ENCODE measurements at regions not wholly inside any gene's neighbourhood (a gene's known extent, or its start where the extent isn't known, plus 50 kb on each side); places are given as distances from the start of the nearest gene placed in this dataset.

DNA sequence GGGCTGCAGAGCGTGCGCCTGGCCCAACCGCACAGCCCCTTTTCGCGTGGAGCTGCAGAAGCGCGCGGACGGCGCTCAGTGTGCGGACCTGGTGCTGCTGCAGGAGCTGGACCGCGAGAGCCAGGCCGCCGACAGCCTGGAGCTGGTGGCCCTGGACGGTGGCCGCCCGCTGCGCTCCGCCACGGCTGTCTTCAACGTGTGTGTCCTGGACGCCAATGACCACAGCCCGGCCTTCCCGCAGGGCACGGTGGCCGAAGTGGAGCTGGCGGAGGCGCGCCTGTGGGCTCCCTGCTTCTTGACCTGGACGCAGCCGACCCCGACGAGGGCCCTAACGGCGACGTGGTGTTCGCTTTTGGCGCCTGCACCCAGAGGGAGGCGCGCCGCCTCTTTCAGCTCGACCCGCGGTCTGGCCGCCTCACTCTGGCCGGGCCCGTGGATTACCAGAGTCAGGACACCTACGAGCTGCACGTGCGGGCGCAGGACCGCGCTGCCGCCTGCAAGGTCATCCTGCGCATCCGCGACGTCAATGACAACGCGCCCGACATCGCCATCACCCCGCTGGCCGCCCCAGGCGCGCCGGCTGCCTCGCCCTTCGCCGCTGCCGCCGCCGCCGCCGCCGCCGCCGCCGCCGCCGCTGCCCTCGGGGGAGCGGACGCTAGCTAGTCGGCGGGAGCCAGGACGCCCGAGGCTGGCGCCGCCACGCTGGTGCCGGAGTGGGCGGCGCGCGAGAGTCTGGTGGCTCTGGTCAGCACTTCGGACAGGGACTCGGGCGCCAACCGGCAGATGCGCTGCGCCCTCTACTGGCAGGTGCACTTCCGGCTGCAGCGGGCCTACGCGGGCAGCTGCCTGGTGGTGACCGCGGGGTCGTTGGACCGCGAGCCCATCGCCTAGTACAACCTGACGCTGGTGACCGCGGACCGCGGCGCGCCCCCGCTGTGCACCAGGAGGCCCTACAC lies 172.2 kb downstream of the OLFM4 start:
- no peak overlapping the region for H3K4me3 ChIP-seq (ENCODE audit: low read depth, low read length)

DNA sequence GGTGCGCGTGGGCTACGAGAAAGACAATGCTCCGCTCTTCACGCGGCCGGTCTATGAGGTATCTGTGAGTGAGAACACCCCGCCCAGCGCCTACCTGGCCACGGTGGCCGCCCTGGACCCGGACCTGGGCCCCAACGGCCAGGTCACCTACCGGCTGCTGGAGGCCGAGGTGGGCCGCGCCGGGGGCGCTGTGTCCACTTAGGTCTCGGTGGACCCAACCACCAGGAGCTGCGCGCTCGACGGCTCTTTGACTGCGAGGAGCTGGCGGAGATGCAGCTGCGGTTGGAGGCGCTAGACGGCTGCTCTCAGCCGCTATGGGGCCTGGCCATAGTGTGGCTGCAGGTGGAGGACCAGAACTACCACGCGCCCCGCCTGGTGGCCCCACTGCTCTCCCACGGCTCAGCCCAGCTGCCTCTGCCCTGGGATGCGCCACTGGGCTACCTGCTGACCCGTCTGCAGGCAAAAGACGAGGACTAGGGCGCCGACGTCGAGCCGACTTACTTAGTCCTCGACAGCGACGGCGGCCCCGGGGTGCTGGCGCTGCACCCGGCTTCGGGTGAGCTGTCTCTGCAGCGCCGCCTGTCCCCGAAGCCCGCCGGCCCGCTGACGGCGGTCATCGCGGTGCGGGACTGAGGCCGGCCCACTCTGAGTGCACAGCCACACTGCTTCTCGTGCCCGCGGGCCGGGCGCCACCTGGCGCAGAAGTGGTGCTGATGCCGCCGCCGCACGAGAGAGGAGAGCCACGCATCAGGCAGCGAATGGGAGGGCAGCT lies 173.0 kb downstream of the OLFM4 start:
- no peaks in the 10 kb centered on the region for H3K27me3 ChIP-seq (ENCODE audit: control insufficient read depth, insufficient read depth, low read length)
- H3K4me1 ChIP-seq = no peaks in the 10 kb centered on the region
- H3K9me3 ChIP-seq (ENCODE audit: control insufficient read depth, low read length) = no peaks in the 10 kb centered on the region
- no peaks in the 10 kb centered on the region for H3K36me3 ChIP-seq (ENCODE audit: control insufficient read depth, insufficient read depth, low read length)
- H3K4me3 ChIP-seq (ENCODE audit: low read depth, low read length) = no peak overlapping the region
- no peak overlapping the region for H3K27ac ChIP-seq
- TF ChIP-seq, protein P1, sequence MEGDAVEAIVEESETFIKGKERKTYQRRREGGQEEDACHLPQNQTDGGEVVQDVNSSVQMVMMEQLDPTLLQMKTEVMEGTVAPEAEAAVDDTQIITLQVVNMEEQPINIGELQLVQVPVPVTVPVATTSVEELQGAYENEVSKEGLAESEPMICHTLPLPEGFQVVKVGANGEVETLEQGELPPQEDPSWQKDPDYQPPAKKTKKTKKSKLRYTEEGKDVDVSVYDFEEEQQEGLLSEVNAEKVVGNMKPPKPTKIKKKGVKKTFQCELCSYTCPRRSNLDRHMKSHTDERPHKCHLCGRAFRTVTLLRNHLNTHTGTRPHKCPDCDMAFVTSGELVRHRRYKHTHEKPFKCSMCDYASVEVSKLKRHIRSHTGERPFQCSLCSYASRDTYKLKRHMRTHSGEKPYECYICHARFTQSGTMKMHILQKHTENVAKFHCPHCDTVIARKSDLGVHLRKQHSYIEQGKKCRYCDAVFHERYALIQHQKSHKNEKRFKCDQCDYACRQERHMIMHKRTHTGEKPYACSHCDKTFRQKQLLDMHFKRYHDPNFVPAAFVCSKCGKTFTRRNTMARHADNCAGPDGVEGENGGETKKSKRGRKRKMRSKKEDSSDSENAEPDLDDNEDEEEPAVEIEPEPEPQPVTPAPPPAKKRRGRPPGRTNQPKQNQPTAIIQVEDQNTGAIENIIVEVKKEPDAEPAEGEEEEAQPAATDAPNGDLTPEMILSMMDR (IDR thresholded peaks at IDR 0.05) = no peak
- H2AFZ ChIP-seq = no peak overlapping the region
- no peak overlapping the region for H3K4me2 ChIP-seq (ENCODE audit: low read length)
- H3K79me2 ChIP-seq = no peaks in the 10 kb centered on the region
- H3K9ac ChIP-seq = no peak overlapping the region

More for the DNA sequence above, 172.2 kb downstream of the OLFM4 start:
- TF ChIP-seq, protein P1 (IDR thresholded peaks at IDR 0.05) = peak; percentile 12
- Histone ChIP-seq H2AFZ (no peak overlapping the region), H3K79me2 (no peaks in the 10 kb centered on the region), H3K4me2 (ENCODE audit: low read length) (no peak overlapping the region), H3K4me1 (no peaks in the 10 kb centered on the region), H3K36me3 (ENCODE audit: control insufficient read depth, insufficient read depth, low read length) (no peaks in the 10 kb centered on the region), H3K9ac (no peak overlapping the region), H3K27me3 (ENCODE audit: control insufficient read depth, insufficient read depth, low read length) (no peaks in the 10 kb centered on the region), H3K27ac (no peak overlapping the region), H3K9me3 (ENCODE audit: control insufficient read depth, low read length) (no peaks in the 10 kb centered on the region)

DNA sequence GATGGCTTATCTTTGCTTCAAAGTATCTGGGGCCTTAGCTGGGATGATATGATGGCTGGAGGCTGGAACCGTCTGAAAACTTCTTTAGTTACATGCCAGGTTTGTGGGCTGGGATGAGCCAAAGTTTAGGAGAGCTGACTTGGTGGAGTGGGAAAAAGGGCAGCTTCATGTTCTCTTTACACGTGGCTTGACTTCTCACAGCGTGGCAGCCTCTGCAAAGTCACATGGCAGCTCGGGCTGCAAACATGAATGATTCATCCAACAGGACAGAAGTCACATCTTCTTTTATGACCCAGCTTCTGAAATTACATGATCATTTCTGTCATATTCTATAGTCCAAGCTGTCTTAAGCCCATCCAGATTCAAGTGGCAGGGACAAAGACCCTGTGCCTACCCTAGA lies 176.0 kb downstream of the OLFM4 start:
- TF ChIP-seq, protein P1 (IDR thresholded peaks at IDR 0.05) = no peak

DNA sequence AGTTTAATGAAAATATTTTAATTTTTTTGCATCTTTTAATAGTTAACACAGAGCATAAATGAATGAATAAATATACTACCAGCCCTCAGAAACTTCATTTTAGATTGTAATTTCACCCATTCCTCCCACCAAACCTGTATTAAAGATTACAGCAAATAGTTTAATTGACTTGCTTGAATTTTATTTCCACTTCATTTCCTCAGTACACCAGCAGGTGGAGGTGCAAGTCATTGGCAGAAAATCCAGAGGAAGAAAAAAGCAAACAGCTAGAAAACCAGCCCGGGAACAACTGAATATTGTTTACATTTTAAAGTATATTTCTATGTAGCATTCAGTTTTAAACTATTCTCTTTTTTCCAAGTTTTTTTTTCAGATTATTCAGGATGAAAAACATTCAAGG lies 177.8 kb downstream of the OLFM4 start:
- H3K79me2 ChIP-seq = no peaks in the 10 kb centered on the region
- no peak overlapping the region for H3K9ac ChIP-seq
- no peak overlapping the region for H3K27ac ChIP-seq
- no peak overlapping the region for H2AFZ ChIP-seq
- no peak overlapping the region for H3K4me3 ChIP-seq (ENCODE audit: low read depth, low read length)
- no peaks in the 10 kb centered on the region for H3K9me3 ChIP-seq (ENCODE audit: control insufficient read depth, low read length)
- H3K36me3 ChIP-seq (ENCODE audit: control insufficient read depth, insufficient read depth, low read length) = no peaks in the 10 kb centered on the region
- no peaks in the 10 kb centered on the region for H3K4me1 ChIP-seq
- TF ChIP-seq, protein P1 (IDR thresholded peaks at IDR 0.05) = no peak
- no peak overlapping the region for H3K4me2 ChIP-seq (ENCODE audit: low read length)
- no peaks in the 10 kb centered on the region for H3K27me3 ChIP-seq (ENCODE audit: control insufficient read depth, insufficient read depth, low read length)

More for the DNA sequence above, 176.0 kb downstream of the OLFM4 start:
- Histone ChIP-seq H3K9ac (no peak overlapping the region), H3K4me2 (ENCODE audit: low read length) (no peak overlapping the region), H3K79me2 (no peaks in the 10 kb centered on the region), H2AFZ (no peak overlapping the region), H3K27me3 (ENCODE audit: control insufficient read depth, insufficient read depth, low read length) (no peaks in the 10 kb centered on the region), H3K4me3 (ENCODE audit: low read depth, low read length) (no peak overlapping the region), H3K36me3 (ENCODE audit: control insufficient read depth, insufficient read depth, low read length) (no peaks in the 10 kb centered on the region), H3K4me1 (no peaks in the 10 kb centered on the region), H3K9me3 (ENCODE audit: control insufficient read depth, low read length) (no peaks in the 10 kb centered on the region), H3K27ac (no peak overlapping the region)
